GM21381 (cell line): ENCODE measurements at regions not wholly inside any gene's neighbourhood (a gene's known extent, or its start where the extent isn't known, plus 50 kb on each side); places are given as distances from the start of the nearest gene placed in this dataset.

Experiments used
- ATAC-seq: cut with Tn5 transposase; IDR thresholded peaks from one replicate; pipeline ENCODE4 v1.9.1; 2021; ENCODE audit warnings: mild to moderate bottlenecking, moderate library complexity; ENCODE audit not compliant: unreplicated experiment

DNA sequence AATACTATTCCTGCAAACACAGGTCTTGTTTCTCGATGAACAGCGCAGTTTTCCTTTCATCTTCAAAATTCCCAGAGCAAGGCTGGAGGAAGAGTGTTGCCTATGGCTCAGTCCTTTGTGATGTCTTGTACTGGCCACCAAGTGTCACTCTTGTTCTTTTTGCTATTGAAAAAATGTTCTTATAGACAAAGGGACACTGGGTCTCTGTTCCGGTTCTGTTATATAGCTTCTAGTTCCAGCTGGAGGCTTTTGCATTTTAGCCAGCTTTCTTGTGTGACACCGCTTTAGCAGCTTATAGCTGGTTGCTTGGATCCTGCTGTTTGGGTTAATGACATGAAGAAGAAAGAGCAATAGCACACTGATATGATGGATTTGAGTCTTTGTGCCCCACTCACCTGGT lies 343.7 kb upstream of the KCNN2 start:
- ATAC-seq = no peak

DNA sequence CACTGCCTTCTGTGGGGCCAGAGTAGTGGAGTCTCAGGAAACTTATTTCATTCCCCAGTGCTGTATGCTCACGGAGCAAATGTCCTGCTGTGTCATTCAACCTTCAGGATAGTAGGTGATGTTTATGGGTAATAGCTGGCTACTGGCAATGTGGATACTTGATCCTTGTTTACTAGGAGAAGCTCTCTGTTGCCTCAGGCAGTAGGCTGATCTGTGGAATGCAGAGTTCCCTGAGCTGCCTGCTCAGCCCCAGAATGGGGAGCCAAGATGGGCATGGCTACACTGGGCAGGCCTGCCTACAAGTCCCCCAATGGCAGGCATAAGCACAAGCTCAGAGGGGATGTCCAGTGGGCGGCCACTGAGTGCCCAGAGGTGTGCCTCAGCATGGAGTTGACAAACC lies 323.1 kb upstream of the KCNN2 start:
- ATAC-seq = no peak

DNA sequence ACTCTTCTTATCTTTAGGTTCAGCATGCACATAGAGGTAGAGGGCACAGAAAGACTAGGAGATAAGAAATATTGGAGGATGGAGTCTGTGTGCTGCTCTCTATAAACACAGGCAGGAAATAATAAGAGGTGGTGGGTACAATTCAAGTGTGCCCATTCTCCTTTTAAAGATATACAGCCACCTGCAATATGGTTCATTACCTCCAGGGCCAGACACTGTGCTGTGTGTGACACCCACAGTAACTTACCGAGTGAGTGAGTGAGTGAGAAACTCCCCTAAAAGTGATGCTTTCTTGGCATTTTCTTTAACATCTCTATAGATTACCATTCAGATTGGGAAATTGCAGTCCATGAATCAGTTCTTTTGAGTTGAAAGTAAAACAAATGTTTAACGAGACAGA lies 311.8 kb upstream of the KCNN2 start:
- no peak for ATAC-seq

DNA sequence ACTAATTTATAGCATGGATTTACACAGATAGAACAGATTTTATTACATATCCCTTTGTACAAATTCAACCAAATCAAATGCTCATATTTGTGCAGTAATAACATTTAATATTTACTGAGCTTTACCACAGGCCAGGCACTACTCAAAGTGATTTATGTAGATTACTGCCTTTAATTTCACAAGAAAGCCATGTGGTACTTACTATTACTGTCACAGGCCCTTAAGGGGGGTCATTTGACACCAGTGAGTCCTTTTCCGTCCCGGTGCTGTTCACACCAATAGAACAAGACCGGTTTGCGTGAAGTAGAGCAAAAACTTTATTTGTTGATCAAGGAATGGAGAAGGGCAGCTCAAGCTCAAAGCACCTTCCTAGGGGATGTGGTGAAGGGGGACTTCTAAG lies 308.5 kb upstream of the KCNN2 start:
- no peak for ATAC-seq

DNA sequence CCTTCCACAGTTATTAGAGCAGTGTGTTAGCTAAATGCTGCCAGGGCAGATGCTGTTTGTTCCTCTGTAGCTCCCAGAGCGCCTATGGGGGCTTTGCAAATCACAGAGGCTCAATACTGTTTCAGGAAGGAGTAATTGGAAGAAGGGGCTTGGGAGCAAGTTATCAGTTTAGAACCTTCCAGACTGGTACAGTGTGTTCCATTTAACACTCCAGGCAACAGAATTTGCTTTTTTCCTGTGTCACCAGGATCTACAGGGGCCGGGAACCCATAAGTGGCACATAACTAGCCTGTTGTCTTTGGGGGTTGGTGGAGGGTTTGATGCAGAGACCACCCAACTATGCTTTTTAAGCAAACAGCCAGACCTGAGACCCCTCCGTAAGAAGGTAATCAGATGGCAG lies 307.3 kb upstream of the KCNN2 start:
- no peak for ATAC-seq

DNA sequence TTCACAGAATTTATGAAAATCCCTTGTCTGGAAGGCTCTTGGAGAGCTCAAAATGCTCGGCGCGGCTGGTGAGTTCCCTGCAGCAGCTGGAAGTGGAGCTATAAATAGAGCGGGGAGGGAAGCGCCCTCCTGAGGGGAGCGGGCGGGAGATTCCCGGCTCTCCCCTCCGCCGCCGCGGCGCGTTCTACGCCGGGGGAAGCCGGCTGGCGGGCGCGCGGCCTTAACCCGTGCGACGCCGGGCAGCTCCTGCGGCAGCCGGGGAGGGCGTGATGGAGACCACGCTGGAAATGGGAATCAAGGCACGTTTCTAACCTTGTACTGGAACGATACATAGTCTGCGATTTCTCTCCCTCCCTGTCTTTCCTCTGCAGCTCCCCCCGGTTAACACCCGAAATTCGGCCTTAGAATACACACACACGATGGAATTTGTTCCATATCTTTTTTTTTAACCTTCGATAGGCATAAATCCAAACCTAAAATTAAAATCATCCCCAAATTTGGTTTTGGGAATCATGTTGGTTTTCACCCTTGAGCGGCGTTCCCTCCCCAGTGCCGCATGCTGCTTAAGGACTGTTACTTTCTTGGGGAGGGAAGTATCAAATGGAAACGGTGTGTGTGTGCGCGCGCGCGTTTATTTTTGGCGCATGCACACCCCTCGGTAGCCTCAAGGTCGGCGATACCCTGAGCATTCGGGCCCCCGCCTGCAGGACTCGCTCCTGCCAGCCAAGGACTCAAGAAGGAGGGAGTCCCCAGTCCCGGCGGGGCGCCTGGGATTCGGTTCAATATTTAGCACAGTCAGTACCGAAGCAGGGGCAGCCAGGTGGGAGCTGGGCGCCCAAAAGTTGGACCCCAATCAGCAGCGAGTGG lies 306.3 kb upstream of the KCNN2 start:
- no peak for ATAC-seq

DNA sequence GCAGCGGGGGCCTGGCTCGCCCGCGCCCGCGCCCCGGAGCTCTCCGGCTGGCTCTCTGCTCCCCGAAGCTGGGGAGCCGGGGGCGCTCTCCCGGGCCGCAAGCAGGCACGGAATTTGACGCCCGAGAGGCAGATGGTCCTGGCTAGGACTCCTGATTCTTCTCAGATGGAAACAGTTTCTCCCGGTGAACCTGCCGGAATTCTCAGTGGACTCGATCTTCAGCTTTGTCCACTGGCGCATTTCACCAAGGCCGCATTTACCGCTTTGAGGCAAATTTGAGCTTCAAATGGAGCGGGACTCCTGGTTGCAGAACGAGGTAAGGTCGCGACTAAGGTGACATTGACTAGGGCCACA lies 305.7 kb upstream of the KCNN2 start:
- no peak for ATAC-seq

DNA sequence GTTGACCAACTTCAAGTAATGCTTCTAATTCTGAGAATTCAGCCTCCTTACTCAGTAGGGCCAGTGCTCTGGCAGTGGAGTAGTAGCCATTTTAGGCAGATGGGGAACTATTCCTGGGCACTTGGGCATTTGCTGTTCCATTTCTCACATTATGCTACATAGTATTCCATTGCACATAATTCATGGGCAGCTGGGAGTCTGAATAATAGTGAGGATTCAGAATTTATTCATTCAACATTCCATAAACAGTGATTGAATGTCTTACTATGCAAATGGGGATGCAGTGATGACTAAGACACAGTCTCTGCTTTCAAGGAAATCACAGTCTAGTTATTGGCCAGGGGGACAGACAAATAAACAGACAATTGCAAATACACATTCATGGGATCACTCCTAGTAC lies 301.0 kb upstream of the KCNN2 start:
- ATAC-seq = no peak

DNA sequence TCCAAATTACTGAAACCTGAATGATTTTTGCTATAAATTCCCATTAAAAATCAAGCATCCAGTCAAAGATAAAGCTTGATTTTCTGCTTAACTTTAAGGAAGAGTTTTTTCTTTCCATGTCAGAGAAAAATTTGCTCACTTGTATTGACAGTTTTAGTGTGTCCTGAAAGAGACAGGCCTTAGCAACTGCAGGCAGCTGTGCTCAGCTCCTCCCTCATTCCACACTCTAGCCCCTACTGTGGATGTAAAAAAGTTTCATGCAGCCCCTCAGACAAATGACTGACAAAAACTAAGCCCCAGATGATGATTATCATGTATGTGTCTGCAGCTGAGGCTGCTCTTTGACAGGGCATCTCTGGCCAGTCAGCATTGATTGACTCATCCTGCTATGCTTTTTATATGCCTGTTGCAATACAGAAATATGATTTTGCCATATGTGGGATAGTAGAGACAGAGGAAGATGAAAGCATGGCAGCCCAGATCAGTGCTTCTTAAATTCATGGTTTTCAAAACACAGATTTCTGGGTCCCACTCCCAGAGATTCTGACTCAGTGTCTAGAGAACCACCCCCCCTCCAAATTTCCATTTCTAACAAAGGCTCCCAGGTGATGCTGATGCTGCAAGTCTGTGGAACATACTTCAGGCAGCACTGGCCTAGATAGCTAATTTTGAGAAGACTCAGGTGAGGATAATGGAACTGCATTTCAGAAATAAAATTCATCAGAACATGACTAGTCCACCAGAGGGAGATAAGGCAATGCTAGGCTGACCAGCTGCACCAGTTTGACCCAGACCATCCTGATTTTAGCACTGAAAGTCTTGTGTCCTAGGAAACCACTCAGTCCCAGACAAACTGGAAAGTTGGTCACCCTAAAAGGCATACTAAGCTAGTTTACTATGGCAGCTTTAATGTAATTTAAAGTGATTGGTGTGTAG lies 298.7 kb upstream of the KCNN2 start:
- ATAC-seq = no peak

DNA sequence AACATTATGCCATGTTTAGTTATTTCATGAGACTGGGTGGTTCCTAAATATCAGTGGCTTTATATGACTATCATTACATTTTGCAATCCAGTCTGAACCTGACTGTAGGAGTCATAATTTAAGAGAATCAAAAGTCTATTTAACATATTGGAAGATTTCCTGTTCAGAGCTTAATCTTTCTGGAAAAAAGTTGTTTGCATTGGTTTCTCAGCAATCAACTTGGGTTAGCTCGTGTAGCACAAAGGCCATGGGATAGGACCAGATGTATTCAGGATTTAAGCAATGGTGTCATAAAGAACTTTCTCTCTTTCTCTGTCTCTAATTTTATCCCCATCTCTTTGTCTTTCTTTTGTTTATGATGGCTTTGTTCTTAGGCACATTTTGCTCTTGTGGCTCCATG lies 296.0 kb upstream of the KCNN2 start:
- ATAC-seq = no peak

DNA sequence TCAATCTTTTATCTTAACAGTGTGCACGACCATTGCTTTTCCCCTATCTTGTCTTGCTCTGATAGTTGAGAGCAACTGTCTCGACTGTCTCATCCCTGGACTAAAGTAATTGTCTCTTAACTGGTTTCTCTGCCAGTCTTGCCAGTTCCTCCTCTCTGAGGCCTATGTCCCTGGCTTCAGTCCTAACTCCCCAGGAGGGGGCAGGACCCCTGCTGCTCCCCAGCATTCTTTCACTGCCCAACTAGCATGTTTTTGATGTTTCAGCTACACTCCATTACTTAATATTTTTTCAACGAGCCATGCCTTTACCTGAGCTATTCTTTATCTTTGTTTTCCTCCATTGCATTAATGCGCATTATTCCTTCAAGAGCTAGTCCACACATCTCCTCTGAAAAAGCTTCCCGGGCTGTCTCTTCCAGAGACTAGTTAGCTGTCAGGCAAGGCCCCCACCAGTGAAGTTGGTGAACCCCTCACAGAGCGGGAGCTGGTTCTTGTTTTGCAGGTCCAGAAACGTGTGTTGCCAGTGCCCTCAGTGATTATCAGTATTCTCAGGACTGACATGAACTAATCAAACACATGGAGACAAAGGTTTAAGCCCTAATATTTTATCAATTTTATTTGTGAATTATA lies 291.7 kb upstream of the KCNN2 start:
- no peak for ATAC-seq

DNA sequence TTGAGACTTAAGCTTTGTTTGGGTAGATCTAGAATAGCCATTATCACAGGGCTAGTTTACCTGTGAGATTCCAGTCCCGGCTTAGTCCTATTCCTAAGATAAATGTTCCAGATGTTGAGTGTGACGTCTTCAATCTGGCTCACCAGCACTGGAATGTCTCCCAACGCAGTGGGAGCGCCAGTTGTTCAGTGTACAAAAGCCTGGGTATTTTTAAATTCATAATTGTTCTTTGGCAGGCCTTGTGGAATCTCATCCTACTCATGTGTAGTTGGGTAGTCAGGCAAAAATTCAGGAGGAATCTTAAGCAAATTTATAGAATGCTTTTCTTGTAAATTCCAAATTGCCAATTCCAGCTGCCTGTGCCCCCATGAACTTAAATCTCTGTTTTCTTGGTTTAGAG lies 272.6 kb upstream of the KCNN2 start:
- no peak for ATAC-seq

DNA sequence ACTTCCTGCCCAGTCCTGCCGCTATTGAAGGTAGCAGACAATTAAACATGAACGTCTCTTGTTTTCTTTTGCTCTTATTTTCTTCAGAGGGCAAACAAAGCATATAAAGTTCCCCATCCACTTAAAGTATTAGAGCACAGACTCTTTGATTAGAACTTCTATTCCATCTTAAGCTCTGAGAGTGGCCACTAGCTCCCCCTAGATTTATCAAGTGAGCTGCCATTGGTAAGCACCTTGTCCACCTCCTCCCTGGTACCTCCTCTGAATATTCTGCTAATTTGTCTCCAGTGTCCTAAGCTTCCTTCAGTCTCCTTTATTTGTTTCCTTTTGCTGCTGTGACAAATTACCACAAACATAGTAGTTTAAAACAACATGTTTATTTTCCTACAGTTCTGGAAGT lies 264.3 kb upstream of the KCNN2 start:
- no peak for ATAC-seq

DNA sequence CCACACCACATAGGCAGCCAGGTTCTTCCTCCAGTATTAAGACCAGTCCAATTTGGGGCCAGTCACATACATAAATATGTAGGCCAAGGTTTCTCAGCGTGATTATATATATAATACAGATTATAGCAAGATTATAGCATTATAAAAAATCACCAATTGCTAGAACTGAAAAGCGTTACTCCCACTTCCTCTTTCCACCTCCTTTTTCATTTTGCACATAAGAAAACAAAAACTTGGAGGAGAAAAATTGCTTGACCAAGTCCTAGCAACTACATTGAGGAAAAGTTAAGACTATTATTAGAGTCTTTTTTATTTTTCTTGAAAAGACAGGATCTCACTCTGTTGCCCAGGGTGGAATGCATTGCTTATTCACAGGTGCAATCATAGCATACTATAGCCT lies 262.7 kb upstream of the KCNN2 start:
- ATAC-seq = no peak

DNA sequence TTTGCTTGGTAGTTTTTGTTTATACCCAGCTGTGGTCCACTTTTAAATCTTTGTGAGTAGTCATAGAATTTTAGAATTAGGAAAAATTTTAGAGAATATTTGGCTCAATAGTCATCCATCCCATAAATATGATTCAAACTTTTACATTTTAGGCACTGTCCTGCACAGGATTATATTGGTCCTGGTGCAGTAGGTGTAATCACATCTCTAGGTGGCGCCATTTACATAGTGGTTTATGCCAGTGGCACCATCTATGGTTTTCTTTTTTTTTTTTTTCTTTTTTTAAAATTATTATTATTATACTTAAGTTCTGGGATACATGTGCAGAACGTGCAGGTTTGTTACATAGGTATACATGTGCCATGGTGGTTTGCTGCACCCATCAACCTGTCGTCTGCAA lies 260.7 kb upstream of the KCNN2 start:
- no peak for ATAC-seq

DNA sequence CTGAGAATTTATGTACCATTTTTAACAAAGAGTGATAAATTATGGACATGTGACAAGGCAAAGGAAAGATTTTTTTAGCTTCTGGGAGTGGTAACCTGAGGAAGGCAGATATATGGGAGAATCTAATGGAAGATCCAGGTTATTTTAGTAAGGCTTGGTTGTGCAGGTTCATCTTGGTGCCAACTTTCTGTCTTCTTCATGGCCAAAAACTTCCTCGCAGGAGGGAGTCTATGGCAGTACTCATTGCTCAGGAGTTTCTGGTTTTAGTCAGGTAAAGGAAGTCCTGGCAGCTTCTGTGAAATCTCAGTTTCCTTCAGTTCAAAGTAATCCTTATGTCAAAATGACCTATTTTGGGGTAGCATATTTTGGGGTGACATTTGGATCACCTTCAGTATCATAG lies 248.3 kb upstream of the KCNN2 start:
- no peak for ATAC-seq

DNA sequence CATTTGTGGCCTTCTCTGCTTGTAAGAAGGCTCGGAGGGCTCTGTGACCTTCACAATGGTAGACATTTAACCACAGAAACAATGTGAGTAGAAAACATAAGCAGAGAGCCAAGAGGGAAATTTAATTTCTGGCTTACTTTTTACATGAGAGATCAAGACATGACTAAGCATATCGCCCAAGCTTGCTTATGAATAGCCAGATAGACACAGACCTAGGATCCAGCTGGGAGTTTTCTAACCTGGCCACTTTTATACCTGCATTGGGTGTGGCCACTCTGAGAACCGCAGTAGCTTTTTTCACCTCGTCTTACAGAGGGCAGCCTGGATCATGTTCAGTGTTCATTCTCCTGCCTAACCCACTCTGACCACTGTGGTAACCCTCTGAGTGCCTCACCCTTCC lies 244.9 kb upstream of the KCNN2 start:
- ATAC-seq = no peak

DNA sequence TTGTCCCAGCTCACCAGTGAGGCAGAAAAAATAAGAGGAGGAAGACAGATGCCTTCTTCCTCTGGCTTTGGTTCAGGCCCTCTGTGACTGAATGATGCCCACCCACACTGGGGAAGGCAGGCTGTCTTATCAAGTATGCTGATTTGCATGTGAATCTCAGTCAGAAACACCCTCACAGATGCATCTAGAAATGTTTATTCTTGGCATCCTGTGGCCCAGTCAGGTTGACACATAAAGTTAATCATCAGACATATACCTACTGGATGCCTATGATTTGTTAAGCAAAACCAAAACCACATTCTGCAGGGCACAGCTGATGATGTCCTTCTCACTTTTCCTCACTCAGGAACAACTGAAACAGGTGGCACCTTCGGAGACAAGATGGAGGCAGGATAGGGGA lies 243.4 kb upstream of the KCNN2 start:
- no peak for ATAC-seq

DNA sequence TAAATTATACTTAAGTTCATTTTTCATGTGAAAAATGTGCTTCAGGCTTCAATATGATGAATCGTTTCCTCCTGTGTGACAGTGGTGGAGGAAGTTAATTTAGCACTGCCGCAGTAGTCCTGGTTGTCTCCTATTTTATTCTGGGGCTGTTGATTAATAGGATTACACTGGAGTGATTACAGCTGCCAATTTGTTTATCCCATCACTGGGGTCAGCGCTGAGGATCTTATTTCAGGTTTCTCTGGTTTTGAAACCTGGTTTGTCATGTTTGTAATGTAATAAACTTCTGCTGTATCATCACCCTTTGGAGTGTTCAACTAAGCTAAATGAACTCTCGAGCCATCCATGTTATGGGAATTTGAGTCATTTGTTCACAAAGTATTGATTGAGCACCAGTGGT lies 241.7 kb upstream of the KCNN2 start:
- no peak for ATAC-seq

DNA sequence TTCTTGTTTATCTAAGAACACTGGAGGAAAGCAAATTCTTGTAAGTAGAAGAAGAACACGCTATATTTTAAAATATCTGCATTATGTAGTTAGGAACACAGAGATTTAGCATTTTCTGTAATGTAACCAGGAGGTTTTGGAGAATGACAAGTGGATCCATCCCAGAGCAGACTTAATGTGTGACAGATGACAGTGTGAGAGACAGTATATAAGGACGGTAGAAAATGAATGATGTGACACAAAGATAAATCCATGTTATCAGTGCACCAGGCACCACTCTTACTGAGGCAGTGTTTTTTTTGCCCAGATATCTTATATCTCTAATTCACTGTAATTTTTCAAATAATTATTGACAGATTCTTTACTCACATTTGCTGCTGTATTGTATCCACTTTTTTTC lies 239.0 kb upstream of the KCNN2 start:
- ATAC-seq = no peak

DNA sequence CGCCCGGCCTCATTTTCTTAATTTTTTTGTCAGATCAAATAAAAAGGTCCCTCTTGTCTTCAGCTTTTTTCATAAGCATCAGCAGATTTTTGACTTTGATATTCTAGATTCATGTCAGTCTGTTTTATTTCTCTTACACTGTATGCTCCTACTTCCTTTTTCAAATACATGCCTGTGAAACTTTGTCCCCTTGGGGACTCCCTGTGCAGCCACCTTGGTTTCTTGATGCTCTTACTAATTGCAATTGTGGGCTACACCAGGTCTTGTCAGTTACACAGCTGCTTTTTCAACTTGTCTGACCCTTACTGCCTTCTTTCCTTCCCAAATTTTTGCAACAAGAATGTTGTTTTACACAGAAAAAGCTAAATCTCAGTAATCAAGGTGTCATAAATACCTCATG lies 238.2 kb upstream of the KCNN2 start:
- no peak for ATAC-seq

DNA sequence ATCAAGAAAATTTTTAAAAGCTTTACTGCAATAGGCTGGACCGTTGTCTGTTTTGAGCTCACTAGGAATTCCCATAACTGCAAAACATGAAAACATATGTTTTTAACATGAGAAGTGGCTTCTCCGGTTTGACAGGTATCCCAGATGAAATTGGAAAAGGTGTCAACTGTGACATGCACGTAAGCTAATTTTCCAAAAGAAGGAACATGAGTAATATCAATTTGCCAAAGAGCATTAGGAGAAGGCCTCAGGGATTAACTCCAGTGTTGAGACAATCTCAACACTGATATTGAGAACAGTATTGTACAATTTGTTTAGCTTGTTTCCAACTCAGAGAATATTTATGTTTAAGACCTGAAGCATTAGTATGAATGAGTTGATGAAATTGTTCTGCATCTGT lies 215.5 kb upstream of the KCNN2 start:
- no peak for ATAC-seq
